Neutrophil (primary cell): ENCODE measurements at regions not wholly inside any gene's neighbourhood (a gene's known extent, or its start where the extent isn't known, plus 50 kb on each side); places are given as distances from the start of the nearest gene placed in this dataset.

Experiments
- H3K27ac ChIP-seq: fragments of 200-600 bp; sonication (generic); 2 replicates; pipeline ENCODE4 v1.5.1; 2016; ENCODE audit warnings: mild to moderate bottlenecking, moderate library complexity
- H3K27me3 ChIP-seq: fragments of 200-600 bp; sonication (generic); 2 replicates; pipeline ENCODE4 v1.6.0; 2016; ENCODE audit warnings: mild to moderate bottlenecking
- H3K36me3 ChIP-seq: fragments of 200-600 bp; sonication (generic); 2 replicates; pipeline ENCODE4 v1.5.1; 2017
- H3K4me1 ChIP-seq, 2 experiments: fragments of 200-600 bp in 1 of 2; sonication (generic) in 1 of 2; 1 replicate in 1 of 2; 2 replicates in 1 of 2; pipeline versions ENCODE4 v1.5.1 to v1.6.1; 2013 to 2016; ENCODE audit warnings: low read depth in 1 of 2, low read length in 1 of 2, mild to moderate bottlenecking in 1 of 2, moderate library complexity in 1 of 2; ENCODE audit not compliant: control insufficient read depth in 1 of 2, insufficient read depth in 1 of 2
- H3K4me3 ChIP-seq, 2 experiments: fragments of 200-600 bp in 1 of 2; sonication (generic) in 1 of 2; 1 replicate in 1 of 2; 2 replicates in 1 of 2; pipeline ENCODE4 v1.5.1; 2013 to 2016; ENCODE audit warnings: low read depth in 1 of 2, low read length in 1 of 2, mild to moderate bottlenecking in 1 of 2, moderate library complexity in 1 of 2
- H3K9me3 ChIP-seq: fragments of 200-600 bp; sonication (generic); 2 replicates; pipeline ENCODE4 v1.5.1; 2016
- TF ChIP-seq, protein P1 (sequence below): fragments of 200-600 bp; sonication (generic); IDR thresholded peaks from 2 replicates; pipeline ENCODE4 v1.5.1; 2016; ENCODE audit warnings: antibody characterized with exemption

DNA sequence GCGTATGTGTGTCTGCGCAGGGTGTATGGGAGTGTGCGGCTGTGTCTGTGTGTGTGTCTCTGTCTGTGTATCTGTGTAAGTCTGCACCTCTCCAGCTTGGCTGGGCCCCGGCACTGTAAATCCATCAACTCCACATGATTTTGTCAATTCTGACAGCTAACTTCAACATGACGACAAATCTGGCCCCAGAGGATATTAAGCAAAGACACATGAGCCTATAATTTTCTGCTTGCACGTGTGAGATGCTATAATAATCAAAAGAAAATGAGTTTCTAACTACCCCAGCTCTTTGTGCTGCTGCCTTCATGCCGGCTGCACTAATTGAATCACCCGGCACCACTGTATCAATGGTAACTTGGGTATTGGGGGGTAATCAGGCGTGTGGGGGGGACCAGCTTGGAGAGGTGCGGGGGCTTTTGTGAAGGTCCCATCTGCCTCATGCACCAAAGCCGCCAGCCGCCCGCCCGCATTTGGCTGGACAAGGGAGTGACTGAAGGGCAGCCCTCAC, 57.6 kb upstream of the LHX1 start:
- H3K4me3 ChIP-seq, result no peak overlapping the region
- H3K4me1 ChIP-seq, result no peaks in the 10 kb centered on the region
- H3K27me3 ChIP-seq, result peaks cover 70% of the 10 kb centered on the region
- no peaks in the 10 kb centered on the region for H3K36me3 ChIP-seq
- no peak overlapping the region for H3K27ac ChIP-seq
- TF ChIP-seq, protein P1, sequence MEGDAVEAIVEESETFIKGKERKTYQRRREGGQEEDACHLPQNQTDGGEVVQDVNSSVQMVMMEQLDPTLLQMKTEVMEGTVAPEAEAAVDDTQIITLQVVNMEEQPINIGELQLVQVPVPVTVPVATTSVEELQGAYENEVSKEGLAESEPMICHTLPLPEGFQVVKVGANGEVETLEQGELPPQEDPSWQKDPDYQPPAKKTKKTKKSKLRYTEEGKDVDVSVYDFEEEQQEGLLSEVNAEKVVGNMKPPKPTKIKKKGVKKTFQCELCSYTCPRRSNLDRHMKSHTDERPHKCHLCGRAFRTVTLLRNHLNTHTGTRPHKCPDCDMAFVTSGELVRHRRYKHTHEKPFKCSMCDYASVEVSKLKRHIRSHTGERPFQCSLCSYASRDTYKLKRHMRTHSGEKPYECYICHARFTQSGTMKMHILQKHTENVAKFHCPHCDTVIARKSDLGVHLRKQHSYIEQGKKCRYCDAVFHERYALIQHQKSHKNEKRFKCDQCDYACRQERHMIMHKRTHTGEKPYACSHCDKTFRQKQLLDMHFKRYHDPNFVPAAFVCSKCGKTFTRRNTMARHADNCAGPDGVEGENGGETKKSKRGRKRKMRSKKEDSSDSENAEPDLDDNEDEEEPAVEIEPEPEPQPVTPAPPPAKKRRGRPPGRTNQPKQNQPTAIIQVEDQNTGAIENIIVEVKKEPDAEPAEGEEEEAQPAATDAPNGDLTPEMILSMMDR, result no peak
- H3K9me3 ChIP-seq, result no peaks in the 10 kb centered on the region

DNA sequence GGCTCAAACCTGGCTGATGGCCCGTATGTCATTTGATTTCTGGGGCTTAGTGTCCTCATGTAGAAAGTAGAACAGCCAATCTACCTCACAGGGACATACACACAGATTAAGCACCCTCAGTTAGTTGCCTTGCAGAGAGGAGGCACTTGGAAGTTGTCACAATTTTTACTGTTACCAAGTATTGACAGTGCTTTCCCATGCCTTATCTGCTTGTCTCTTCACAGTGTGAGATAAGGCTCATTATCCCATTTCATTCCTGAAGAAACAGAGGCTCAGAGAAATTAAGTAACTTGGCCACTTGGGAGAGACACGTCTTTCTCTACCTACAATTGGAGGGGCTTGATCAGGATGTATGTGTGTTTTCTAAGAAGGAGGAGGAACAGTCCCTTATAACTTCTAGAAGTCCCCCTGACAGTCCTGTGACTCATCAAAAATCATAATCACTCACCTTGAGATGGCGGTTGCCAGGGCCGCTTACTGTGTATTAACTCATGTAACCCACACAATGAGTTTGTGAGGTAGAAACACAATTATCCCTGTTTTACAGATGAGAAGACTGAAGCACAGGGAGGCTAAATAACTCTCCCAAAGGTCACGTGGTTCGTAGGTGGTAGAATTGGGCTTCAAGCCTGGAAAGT, 56.9 kb upstream of the LHX1 start:
- Histone ChIP-seq H3K27me3 (peaks cover 76% of the 10 kb centered on the region), H3K27ac (no peak overlapping the region), H3K36me3 (no peaks in the 10 kb centered on the region), H3K4me3 (no peak overlapping the region), H3K4me1 (no peaks in the 10 kb centered on the region), H3K9me3 (no peaks in the 10 kb centered on the region)
- TF ChIP-seq, protein P1, result no peak

DNA sequence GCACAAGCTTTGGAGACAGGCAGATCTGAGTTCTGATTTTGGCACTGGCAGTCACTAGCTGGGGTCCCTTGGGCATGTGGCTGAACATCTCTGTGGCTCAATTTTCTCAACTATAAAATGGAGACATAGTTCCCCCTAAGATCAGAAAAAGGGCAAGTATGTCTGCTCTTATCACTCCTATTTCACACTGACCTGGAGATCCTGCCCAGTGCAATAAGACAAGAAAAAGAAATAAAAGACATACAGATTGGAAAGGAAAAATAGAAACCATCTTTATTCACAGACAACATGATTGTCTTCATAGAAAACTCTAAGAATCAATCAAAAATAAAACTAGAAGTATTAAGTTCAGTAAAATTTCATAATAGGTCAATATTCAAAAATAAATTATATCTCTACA, 56.0 kb upstream of the LHX1 start:
- Histone ChIP-seq H3K27ac (no peak overlapping the region), H3K9me3 (no peaks in the 10 kb centered on the region), H3K4me1 (no peaks in the 10 kb centered on the region), H3K27me3 (peaks cover 86% of the 10 kb centered on the region), H3K4me3 (no peak overlapping the region), H3K36me3 (no peaks in the 10 kb centered on the region)
- TF ChIP-seq, protein P1, result no peak

DNA sequence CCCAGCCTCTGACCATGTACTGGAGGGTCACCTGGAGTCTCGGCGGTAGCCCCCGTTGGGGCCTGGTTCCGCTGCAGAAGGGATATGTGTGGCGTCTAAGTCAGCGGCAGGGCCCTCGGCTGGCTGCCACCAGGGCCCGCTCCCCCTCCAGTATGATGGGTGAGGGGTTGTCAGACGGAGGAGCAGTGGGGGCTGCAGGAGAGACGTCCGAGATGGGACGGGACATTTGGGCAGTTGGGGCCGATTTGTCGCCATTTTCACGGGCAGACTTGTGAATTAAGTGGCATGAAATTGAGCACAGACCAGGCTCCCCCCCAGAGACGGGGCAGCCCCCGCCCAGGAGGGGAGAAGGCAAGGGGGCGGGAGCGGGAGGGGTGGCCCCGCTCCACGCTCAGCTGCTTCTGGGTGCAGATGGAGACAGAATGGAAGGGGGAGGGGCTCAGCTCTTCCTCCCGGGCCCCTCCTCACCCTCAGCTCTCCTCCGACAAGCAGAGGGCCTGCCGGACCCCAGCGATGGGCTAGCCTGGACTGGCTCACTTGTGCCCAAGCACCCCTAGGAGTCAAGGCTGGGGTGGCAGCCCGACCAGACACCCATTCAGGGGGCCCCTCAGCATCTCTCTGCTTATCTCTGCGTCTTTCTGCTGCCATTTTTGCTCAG, 52.7 kb upstream of the LHX1 start:
- H3K9me3 ChIP-seq, result no peaks in the 10 kb centered on the region
- no peaks in the 10 kb centered on the region for H3K4me1 ChIP-seq
- peaks cover 98% of the 10 kb centered on the region for H3K27me3 ChIP-seq
- TF ChIP-seq, protein P1, result no peak
- no peak overlapping the region for H3K27ac ChIP-seq
- no peaks in the 10 kb centered on the region for H3K36me3 ChIP-seq
- H3K4me3 ChIP-seq, result no peak overlapping the region

DNA sequence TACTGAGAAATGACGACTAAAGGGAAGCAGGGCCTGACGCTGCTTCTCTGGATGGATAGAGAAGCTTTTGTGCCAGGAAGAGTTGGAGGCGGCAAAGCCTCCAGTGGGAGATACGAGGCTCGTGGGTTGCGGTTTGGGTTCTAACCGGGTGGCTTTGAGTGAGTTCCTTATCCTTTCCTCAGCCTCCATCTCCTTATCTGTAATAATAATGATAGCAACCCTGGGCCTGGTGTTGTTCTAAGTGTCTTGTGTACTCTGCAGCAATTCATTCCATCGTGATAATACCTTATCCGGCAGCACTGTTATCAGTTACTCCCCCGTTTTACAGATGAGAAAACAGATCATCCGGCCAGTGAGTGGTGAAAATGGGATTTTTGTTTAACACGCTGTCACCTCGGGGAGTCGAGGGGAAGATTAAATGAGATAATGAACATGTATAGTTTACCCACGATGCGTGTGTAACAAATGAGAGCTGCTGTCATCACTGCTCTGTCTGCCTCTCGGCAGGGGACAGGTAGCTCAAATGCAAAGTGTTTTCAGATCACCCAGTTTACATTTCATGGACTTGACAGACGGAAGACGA, 52.0 kb upstream of the LHX1 start:
- no peaks in the 10 kb centered on the region for H3K4me1 ChIP-seq
- H3K4me3 ChIP-seq, result no peak overlapping the region
- H3K27ac ChIP-seq, result no peak overlapping the region
- TF ChIP-seq, protein P1, result no peak
- H3K9me3 ChIP-seq, result no peaks in the 10 kb centered on the region
- H3K27me3 ChIP-seq, result peaks cover 99% of the 10 kb centered on the region
- H3K36me3 ChIP-seq, result no peaks in the 10 kb centered on the region
